ENCODE measurements at regions not wholly inside any gene's neighbourhood (a gene's known extent, or its start where the extent isn't known, plus 50 kb on each side); places are given as distances from the start of the nearest gene placed in this dataset.
"Not testable (repeated sequence)": the region's sequence is repeated elsewhere in the genome, so short reads cannot be mapped to it uniquely, and the experiment has no call there.

- TF ChIP-seq CTCF, POLR2A (IDR thresholded peaks at IDR 0.05): not testable (repeated sequence)
These were observed 160.6 kb downstream of the CRLF3 start for GRCh38 chr17:30663727-30664455.

Data from lower leg skin (tissue), 3 donors.